GM19023 (cell line): ENCODE measurements at regions not wholly inside any gene's neighbourhood (a gene's known extent, or its start where the extent isn't known, plus 50 kb on each side); places are given as distances from the start of the nearest gene placed in this dataset.
"Not testable (repeated sequence)": the region's sequence is repeated elsewhere in the genome, so short reads cannot be mapped to it uniquely, and the experiment has no call there.

Source experiments
- ATAC-seq: cut with Tn5 transposase; IDR thresholded peaks from one replicate; pipeline ENCODE4 v1.9.1; 2021; ENCODE audit warnings: mild to moderate bottlenecking, moderate library complexity; ENCODE audit not compliant: unreplicated experiment

DNA sequence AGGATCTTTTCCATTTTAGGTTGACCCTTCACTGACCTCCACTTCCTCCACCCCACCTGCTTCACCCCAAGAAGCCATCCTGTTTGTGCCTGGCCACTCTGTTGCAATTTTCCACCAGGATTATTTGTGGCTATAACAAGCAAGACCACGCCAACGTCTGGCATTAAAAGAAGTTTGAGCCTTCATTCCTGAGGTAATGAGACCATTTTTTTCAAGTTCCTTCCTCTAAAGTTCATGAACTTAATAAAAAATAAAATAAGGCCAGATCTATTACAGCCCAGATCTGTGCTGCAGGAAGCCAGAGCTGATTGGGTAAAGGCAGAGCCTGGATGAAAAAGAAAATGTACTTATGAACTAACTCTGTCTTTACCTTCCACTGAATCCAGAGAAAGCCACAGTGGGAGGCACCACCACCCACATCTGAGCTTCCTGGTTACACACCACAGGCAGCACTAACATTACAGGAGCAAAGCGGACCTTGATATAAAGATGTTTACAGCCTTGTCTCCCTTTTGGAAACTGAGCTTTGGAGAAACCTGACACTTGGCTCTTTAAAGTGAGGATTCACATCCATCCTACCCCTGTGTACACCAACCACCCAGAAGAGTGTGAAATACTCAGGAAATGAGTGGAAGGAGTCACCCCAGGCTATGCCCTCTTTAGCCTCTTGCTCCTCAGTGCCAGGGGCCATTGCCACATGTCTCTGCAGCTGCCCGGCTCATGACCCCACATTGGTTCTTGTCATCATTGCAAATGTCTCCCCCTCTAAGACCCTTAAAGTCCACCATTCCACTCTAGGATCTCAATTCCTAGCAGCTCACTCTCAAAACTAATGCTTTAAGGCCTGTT lies 293.6 kb downstream of the PLPP3 start:
- no peak for ATAC-seq

DNA sequence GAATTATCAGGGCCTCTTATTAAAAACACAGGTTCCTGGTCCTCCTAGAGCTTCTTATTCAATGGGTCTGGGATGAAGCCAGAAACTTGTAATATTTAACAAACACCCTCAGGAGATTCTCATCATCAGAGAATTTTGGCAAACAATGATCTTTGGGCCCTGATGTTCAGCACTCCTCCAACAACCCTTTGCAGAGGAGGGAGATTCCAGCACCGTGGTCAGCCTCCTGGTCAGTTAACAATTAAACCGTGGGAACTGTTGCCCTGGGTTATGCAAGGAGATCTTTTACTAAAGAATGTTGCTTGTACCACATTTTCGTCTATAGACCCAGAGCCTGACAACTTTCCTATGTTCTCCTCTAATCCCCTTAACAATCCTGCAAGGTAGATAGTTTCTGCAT lies 294.4 kb downstream of the PLPP3 start:
- no peak for ATAC-seq

DNA sequence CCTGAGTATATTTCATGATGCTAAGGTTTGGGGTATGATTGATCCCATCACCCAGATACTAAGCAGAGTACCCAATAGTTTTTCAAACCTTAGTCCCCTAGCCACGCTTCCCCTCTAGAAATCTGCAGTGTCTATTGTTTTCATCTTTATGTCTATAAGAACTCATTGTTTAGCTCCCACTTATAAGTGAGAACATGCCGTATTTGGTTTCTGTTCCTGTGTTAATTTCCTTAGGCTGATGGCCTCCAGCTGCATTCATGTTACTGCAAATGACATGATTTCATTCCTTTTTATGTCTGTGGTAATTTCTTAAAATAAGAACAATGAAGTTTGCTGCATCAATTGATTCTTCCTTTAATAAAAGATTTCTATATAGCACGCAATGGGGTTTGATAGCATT lies 301.3 kb downstream of the PLPP3 start:
- ATAC-seq, result no peak

DNA sequence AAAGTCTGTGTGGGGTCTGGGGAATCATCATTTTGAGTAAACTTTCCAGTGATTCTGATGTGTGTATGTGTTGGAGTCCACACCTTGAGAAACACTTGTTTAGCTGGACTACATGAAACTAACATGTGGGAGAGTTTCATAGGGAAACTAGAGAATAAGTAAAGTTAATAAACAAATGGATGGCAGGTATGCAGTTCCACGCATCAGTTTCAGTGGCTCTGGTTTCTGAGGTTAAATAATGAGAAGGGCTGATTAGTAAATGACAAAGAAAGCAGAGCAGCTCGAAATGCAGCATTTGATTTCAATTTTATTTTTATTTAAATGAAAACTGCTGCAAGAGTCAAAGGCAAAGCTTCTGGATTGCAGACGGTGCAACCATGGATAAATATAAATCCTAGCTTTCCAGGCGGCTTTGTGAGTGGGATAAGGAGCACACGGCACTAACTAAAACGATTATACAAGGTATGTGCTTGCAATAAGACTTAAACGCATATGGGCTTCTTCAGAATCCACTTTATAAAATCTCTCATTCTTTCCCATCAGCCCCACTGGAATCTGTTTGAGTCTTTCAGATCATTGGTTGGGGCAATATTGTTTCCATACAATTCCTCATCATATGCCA lies 310.7 kb downstream of the PLPP3 start:
- no peak for ATAC-seq

DNA sequence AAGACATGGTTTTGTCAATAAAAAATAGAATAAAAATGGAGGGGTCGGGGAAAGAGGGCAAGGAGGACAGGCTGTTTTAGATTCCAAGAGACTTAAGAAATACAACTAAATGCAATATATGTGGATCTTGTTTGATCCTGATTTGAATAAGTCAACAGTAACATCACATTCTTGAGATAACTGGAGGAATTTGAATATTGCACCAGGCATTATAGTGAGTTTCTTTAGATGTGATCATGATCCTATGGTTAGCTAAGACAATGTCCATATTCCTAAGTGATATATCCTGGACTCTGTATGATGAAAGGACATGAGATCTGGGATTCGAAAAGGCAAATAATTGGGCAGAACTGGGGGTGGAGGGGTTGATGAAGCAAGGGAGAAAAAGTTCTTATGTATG lies 311.8 kb downstream of the PLPP3 start:
- no peak for ATAC-seq

DNA sequence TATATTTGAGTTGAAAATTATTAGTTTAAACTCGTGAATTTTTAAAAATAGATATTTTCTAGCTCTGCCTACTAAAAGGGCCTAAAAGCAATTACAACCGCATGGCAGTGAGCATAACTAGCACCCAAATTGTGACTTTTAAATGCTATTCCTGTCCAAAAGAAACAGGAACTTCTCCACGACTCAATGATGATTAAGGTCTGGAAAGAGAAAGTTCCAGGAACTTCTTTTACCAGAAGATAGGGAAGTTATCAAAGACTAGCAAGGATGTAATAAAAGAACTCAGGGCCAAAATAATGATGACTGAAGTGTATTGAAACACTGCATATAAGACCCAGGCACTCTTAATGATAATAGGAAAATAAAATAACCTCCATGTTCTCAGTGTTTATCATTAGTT lies 313.0 kb downstream of the PLPP3 start:
- ATAC-seq, result no peak

DNA sequence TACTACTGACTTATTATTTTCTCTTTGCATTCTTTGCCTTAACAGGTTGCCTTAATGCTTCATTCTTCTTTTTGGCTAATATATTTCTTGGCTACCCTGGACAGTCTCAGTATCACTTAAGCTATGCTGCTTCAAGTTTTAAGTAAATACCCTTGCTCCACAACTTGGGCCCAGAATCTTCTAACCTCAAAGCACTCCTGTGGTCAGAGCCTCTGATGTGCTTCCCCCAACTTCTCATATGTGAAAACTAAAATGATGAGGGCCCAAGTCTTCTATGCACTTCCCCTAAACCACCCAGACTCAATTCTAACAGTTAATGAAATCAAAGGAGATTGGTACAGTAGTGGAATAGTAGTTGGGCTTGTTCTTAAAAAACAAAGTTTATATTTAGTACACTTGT lies 314.1 kb downstream of the PLPP3 start:
- no peak for ATAC-seq

DNA sequence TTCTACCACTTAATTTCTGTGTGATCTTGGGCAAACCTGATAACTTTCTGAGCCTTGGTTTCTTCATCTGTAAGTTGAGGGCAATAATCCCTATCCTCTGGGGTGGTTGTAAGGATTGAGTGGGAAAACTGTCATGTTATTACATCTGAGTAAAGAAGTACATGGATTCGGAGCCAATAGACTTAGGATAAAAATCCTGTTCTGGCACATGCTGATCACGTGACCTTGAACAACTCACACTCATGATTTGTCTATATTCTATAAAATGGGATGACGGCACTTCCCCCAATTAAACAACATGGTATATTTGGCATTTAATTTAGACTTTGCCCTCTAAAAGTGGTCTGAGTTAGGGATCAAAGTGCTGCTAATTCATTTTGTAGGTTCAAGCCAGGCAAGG lies 315.5 kb downstream of the PLPP3 start:
- ATAC-seq, result no peak

DNA sequence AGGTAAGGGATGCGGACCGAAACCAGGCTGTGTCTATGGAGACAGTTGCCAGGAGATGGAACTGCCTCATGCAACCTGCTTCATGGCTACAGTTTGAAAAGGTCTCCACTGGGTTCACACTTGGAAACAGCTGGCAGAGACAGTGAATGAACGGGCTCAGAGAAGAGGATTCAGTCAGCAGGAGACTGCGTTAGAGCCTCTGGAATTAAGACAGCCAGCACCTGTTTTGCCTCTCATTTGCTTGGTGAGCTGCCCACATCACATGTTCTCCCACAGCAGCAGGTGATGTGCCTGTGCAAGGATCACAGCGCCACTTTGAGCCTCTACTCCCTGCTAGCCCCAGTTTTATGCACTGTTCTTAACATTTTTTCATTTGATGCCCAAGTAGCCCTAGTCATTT lies 321.0 kb downstream of the PLPP3 start:
- no peak for ATAC-seq

DNA sequence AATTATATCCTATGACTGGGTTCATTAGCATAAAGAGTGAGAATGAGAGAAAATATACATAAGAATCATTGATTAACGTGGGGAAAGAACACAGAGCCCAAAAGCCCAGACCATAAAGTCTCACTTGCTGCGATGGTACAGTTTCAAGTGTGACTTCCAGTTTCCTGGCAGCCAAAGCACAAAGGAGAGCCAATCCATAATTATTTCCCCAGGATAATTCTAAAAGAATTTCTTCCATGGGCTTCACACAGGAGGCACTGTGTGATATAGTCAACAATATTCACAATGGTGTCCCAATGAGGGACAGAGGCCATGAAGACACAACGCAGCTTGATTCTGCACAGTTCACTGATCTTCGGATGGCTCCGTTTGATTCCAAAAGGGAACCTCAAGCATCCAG lies 321.6 kb downstream of the PLPP3 start:
- no peak for ATAC-seq

DNA sequence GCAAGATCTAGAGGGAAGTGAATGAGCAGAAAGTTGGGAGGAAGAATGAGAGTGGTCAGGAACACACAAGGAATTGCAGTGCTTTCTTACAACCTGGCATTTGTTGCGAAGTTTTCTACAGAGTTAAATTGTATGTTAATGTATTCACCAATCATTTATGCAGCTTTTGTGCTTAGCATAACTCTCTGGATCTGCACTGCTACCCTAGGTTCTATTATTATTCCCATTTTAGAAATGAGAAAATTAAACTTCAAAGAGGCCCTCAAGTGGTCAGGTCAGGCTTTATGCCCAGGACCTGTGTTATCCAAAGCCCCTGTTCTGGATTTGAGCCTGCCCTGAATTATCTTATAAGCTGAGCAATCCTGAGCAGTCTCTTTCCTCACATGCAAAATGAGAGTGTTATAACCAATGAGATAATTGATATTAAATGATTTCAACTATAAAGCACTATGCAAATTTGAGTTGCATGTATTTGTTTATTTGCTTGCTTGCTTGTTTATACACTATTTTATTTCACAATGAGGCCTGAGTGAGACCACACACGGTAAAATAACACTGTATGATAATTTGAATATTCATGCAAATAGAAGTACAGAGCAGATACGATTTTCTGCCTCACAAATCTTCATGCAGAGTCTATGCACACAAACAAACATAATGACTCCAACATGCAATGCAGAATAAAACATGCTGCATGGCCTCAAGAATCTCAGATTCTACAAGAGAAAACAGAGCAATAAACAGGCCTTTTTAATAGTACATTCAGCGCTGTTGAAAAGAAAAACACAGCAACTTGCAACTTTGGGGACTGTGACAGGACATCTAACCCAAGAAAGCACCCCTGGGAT lies 323.0 kb downstream of the PLPP3 start:
- no peak for ATAC-seq

DNA sequence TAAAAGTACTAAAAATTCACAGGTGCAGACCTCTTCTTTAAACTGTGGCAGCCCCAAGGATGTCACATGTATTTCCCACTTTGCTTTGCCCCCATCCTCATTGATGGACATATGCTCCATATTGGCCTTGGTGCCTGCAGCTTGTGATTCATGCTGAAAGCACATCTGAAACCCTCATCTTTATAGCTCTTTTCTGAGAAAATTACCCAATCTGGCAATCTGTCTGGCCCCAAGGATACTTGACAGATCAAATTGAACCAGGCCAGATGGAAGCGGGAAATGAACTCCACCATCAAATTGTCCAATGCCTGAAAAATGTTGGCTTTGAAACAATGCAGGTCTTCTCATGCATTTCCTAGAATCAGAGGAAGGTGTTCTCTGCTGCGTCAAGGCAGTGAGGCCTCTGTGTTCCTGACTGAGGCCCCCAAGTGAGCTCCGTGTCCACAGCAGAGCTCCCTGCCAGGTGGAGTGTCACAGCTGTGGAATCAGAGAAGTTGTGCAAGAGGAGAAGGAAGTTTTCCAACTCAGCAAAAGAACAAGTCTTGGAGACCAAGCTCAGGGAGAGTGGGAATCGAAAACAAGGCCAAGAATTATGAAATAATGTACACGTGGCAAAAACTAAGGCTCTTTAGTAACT lies 323.7 kb downstream of the PLPP3 start:
- ATAC-seq, result no peak

DNA sequence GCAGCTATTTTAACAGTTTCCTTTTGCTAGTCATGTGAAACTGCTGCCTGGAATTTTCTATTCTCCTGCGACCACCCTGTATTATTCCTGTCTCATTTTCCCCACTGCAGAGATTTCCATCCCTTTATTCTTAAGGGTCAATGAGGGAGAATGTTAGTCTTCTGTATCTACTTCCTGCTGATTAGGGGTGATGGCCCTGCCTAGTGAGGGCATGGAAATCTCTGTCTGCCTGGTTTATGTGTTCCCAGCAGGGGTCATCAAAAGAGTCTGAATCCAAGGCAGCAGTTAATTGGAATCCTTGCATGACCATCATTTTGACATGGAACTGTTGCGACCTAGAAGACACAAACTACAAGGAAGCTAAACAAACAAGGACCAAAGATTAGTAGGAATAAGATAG lies 325.2 kb downstream of the PLPP3 start:
- ATAC-seq, result no peak

DNA sequence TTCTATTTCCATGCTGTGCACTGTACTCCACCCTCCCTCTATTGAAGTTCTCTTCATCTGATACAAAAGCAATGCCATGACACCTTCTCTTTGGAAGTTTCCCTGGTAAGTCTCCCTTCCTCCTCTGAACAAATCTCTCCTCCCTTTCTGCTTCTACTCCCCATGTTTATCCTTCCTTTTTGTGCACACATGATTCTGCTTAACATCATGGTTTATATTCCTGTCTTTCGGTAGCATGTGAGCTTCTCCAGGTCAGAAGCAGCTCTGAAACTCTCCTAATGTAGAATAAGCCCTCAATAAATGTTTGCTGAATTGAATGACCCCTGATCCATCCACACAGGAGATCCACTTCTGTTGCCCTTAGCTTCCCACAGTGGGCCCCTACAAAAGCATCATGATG lies 328.6 kb downstream of the PLPP3 start:
- no peak for ATAC-seq

DNA sequence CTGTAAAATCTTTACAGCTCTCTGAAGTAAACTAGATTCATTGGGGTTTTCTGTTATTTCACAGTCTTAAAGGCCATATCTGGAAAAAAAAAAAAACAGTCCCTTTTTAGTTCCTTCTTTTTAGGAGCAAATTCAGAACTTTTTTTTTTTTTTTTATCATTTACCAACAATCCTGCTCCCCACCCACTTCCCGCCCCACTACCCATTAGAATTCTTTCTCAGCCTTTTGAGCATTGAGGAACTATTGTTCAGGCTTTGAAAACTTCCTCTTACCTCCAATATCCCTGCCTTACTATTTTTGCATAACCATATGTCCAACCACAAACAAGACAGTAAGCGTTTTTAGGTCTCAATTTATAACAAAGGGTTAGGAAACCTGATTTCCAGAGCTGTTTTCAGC lies 330.1 kb downstream of the PLPP3 start:
- ATAC-seq, result no peak

DNA sequence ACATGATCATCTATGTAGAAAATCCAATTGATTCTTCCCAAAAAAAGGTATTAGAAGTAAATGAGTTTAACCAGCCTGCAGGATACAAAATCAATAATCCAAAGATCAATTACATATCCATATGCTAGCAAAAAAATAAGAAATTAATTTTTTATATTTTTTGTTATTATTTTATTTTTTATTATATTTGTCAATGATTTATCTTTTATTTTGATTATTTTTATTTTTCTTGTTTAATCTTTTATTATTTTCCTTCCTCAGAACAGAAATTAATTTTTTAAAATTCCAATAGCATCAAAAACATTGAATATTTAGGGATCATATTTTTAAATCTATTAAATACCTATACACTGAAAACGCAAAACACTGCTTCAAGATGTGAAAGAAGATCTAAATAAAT lies 331.2 kb downstream of the PLPP3 start:
- no peak for ATAC-seq

DNA sequence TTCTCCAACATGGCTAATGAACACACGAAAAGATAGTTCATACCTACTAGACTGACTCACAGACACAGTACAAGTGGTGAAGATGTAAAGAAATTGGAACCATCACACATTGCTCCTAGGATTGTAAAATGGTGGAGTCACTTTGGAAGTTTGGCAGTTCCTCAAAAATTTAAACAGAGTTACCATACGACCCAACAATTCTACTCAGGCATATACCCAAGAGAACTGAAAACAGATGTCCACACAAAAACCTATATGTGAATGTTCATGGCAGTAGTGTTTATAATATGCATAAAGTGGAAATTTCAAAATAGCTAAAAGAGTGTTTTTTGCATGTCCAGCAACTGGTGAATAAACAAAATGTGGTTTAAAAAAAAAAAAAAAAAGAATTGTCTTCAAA lies 332.6 kb downstream of the PLPP3 start:
- not testable (repeated sequence) for ATAC-seq

DNA sequence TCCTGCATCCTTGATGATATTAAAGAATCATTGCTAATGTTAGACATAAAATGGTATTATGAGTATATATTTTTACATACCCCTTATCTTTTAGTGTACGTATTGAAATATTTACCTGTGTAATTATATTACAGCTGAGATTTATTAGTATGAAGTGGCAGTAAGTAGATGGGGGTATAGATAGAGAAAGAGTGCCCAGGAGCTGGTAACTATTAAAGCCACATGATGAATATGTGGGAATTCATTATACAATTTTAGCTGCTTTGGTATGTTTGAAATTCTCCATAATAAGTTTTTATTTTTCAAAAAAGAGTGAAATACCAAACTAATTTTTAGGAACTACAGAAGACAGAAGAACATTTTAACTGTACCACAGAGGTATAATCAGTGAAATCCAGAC lies 339.0 kb downstream of the PLPP3 start:
- ATAC-seq, result no peak

DNA sequence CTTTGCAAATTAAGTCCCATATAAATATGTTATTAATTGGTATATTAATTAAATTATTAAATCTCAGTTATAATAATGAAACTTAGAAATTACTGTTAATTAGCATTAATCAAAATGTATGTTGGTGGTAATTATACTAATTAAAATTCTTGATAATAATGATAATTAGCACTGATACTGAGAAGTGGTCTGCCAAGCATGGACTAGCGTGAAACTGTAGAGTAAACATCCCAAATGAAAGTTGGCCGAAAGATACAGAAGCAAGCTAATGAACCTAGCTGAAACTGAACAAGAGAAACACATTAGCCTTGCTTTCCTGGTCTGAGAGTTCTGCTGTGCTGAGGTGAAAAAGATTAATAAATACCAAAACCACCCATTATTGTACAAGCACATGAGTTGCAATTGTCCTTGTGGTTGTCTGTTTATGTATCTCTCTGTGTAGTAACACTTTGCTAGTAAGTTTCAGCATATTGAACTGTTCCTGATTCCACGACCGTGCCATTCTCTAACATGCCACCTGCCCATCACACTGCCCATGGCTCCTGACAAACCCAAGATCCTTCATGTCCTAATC lies 341.8 kb downstream of the PLPP3 start:
- no peak for ATAC-seq

DNA sequence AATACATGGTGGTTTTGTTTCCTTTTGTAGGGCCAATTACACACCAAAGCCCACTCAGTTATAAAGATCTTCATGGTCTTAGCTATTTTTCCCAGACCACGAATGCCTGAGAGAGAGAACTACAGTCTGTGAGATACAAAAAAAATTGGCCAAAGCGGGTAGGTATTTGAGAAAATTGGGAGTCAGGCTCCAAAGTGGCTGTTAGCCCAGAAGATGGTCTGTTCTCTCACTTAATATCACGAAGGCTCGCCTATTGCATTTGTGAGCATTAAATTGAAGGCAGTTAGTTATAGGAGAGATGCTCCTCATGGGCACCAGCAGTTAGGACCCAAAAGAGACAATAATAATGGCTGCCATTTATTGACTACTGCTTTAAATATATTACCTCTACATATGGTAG lies 342.7 kb downstream of the PLPP3 start:
- ATAC-seq, result no peak

DNA sequence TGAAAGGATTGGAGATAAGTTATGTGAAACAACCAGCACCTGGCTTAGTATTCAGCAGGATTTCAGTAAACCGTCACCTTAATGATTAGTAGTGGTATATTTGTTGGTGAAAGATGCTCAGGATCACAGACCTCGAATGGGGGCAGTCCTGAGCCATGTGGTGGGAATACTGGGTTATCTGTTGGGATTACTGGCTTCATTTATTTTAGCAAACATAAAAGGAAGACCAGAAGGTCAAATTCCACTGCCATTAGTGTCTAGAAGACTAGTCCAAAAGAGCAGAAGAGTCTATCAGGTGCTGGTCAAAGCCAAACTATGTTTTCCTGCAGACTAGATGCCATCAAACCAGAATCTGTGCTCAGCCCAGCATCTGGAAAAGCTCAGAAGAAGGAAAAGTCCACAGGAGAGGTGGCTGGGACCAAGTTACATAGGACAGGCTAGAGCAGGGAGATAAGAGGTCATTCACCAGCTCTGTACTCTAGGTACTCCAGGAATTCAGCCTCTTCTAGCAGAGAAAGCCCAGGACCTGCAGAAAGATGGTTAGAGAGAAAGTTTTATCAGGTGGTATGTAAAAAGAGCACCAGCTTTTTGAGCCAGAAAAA lies 343.4 kb downstream of the PLPP3 start:
- ATAC-seq, result no peak
